ENCODE measurements at regions not wholly inside any gene's neighbourhood (a gene's known extent, or its start where the extent isn't known, plus 50 kb on each side); places are given as distances from the start of the nearest gene placed in this dataset.

GRCh38 chr10:71029907-71030306, 141.5 kb upstream of the PCBD1 start:
- ChIA-PET POLR2A (no interaction called here), CTCF (no interaction called here)
- DNase-seq (no peak), ATAC-seq (ENCODE audit: low read depth) (no peak)
- H3K9me3 Mint-ChIP-seq (ENCODE audit: insufficient read depth) = peaks cover 4% of the 10 kb centered on the region
- H3K27ac Mint-ChIP-seq = no peak overlapping the region
- Histone ChIP-seq H3K4me2 (replicated peaks; ENCODE audit: low read depth, low read length, poor library complexity, severe bottlenecking) (no peak overlapping the region), H3K27me3 (replicated peaks in 1 of 4; ENCODE audit: control extremely low read depth in 1 of 4, control insufficient read depth in 3 of 4, insufficient read depth in 4 of 4, low read length in 3 of 4) (peaks cover 0 to 3% (median 0%) of the 10 kb centered on the region in 4 experiments), H2AFZ (ENCODE audit: insufficient read depth, low read depth, low read length, poor library complexity, severe bottlenecking) (no peak overlapping the region), H3K9ac (ENCODE audit: low read length) (no peak overlapping the region), H3K9me3 (ENCODE audit: control extremely low read depth in 1 of 3, control insufficient read depth in 2 of 3, insufficient read depth in 1 of 3, low read length in 2 of 3) (no peaks in the 10 kb centered on the region), H3K4me3 (ENCODE audit: control extremely low read depth in 1 of 5, extremely low read depth in 1 of 5, insufficient read depth in 1 of 5, low read depth in 2 of 5, low read length in 4 of 5) (no peak overlapping the region), H3K4me1 (ENCODE audit: control insufficient read depth in 2 of 2, insufficient read depth in 2 of 2, low read length in 2 of 2) (no peaks in the 10 kb centered on the region), H3K79me2 (ENCODE audit: control insufficient read depth, insufficient read depth, low read length) (no peaks in the 10 kb centered on the region), H3K36me3 (replicated peaks in 1 of 2; ENCODE audit: control extremely low read depth in 1 of 2, control insufficient read depth in 1 of 2, extremely low read depth in 1 of 2, insufficient read depth in 2 of 2, low read length in 1 of 2) (no peaks in the 10 kb centered on the region), H4K20me1 (ENCODE audit: control insufficient read depth, insufficient read depth, low read length, poor library complexity, severe bottlenecking) (no peaks in the 10 kb centered on the region), H3K27ac (ENCODE audit: low read length in 2 of 2) (no peak overlapping the region)
- intact Hi-C loops (cut with micrococcal nuclease) = no loop called here
- H3K27me3 Mint-ChIP-seq = peaks cover 18% of the 10 kb centered on the region
- no peak for TF ChIP-seq CTCF (IDR thresholded peaks at IDR 0.05)
- TF ChIP-seq EZH2 (IDR thresholded peaks at IDR 0.05; ENCODE audit: borderline replicate concordance, insufficient read depth, low read depth, low read length, poor library complexity, severe bottlenecking) = no peak
- no peaks in the 10 kb centered on the region for H3K4me1 Mint-ChIP-seq
- WGBS (ENCODE audit: insufficient coverage) = over 99% methylated on average over 7 of the region's 10 CpGs
- no peak overlapping the region for H3K4me3 Mint-ChIP-seq

GRCh38 chr10:71031026-71031425, 142.7 kb upstream of the PCBD1 start:
- H3K4me2 ChIP-seq (replicated peaks; ENCODE audit: low read depth, low read length, poor library complexity, severe bottlenecking) = no peak overlapping the region
- intact Hi-C loops (cut with micrococcal nuclease) = no loop called here
- Mint-ChIP-seq H3K27ac (no peak overlapping the region), H3K4me1 (no peaks in the 10 kb centered on the region), H3K9me3 (ENCODE audit: insufficient read depth) (peaks cover 4% of the 10 kb centered on the region), H3K4me3 (no peak overlapping the region), H3K27me3 (peaks cover 14% of the 10 kb centered on the region)
- no peak overlapping the region for H3K9ac ChIP-seq (ENCODE audit: low read length)
- TF ChIP-seq EZH2 (IDR thresholded peaks at IDR 0.05; ENCODE audit: borderline replicate concordance, insufficient read depth, low read depth, low read length, poor library complexity, severe bottlenecking) (no peak), CTCF (IDR thresholded peaks at IDR 0.05) (no peak)
- H2AFZ ChIP-seq (ENCODE audit: insufficient read depth, low read depth, low read length, poor library complexity, severe bottlenecking) = no peak overlapping the region
- POLR2A ChIA-PET = no interaction called here
- DNase-seq (no peak), ATAC-seq (ENCODE audit: low read depth) (no peak)
- H3K4me3 ChIP-seq (ENCODE audit: control extremely low read depth in 1 of 5, extremely low read depth in 1 of 5, insufficient read depth in 1 of 5, low read depth in 2 of 5, low read length in 4 of 5) = no peak overlapping the region
- 98% methylated on average over 4 of the region's 4 CpGs for WGBS (ENCODE audit: insufficient coverage)
- H3K4me1 ChIP-seq (ENCODE audit: control insufficient read depth in 2 of 2, insufficient read depth in 2 of 2, low read length in 2 of 2) = no peaks in the 10 kb centered on the region
- peaks cover 0 to 3% (median 0%) of the 10 kb centered on the region in 4 experiments for H3K27me3 ChIP-seq (replicated peaks in 1 of 4; ENCODE audit: control extremely low read depth in 1 of 4, control insufficient read depth in 3 of 4, insufficient read depth in 4 of 4, low read length in 3 of 4)
- no peaks in the 10 kb centered on the region for H3K36me3 ChIP-seq (replicated peaks in 1 of 2; ENCODE audit: control extremely low read depth in 1 of 2, control insufficient read depth in 1 of 2, extremely low read depth in 1 of 2, insufficient read depth in 2 of 2, low read length in 1 of 2)
- no peaks in the 10 kb centered on the region for H3K9me3 ChIP-seq (ENCODE audit: control extremely low read depth in 1 of 3, control insufficient read depth in 2 of 3, insufficient read depth in 1 of 3, low read length in 2 of 3)
- no peak overlapping the region for H3K27ac ChIP-seq (ENCODE audit: low read length in 2 of 2)
- H4K20me1 ChIP-seq (ENCODE audit: control insufficient read depth, insufficient read depth, low read length, poor library complexity, severe bottlenecking) = no peaks in the 10 kb centered on the region
- H3K79me2 ChIP-seq (ENCODE audit: control insufficient read depth, insufficient read depth, low read length) = no peaks in the 10 kb centered on the region
- CTCF ChIA-PET = no interaction called here
